22Rv1 (cell line): ENCODE measurements at regions not wholly inside any gene's neighbourhood (a gene's known extent, or its start where the extent isn't known, plus 50 kb on each side); places are given as distances from the start of the nearest gene placed in this dataset.

ENCODE experiments used
- H3K27ac ChIP-seq: fragments of 450-650 bp; 2 replicates; pipeline ENCODE4 v1.5.1; 2017
- CTCF ChIP-seq: fragments of 450-650 bp; IDR thresholded peaks from 2 replicates; pipeline ENCODE4 v1.5.1; 2017; ENCODE audit warnings: mild to moderate bottlenecking
- ZFX ChIP-seq: fragments of 450-650 bp; IDR thresholded peaks from 2 replicates; pipeline ENCODE4 v1.6.1; 2017; ENCODE audit warnings: antibody characterized with exemption, borderline replicate concordance

- TF ChIP-seq CTCF (no peak), ZFX (no peak)
Measured at GRCh38 chr12:112656141-112656540, 135.4 kb upstream of the RPH3A start.

GRCh38 chr12:112664569-112664968 lies 127.0 kb upstream of the RPH3A start:
- H3K27ac ChIP-seq, result no peak overlapping the region
- TF ChIP-seq ZFX (no peak), CTCF (no peak)

More at GRCh38 chr12:112656141-112656540, 135.4 kb upstream of the RPH3A start:
- H3K27ac ChIP-seq, result no peak overlapping the region

- TF ChIP-seq CTCF, result no peak
- TF ChIP-seq ZFX, result no peak
Measured at GRCh38 chr12:112665958-112666357, 125.6 kb upstream of the RPH3A start.

GRCh38 chr12:112671564-112671963 lies 120.0 kb upstream of the RPH3A start:
- TF ChIP-seq ZFX, result no peak
- H3K27ac ChIP-seq, result no peak overlapping the region

More at GRCh38 chr12:112665958-112666357, 125.6 kb upstream of the RPH3A start:
- no peak overlapping the region for H3K27ac ChIP-seq

DNA sequence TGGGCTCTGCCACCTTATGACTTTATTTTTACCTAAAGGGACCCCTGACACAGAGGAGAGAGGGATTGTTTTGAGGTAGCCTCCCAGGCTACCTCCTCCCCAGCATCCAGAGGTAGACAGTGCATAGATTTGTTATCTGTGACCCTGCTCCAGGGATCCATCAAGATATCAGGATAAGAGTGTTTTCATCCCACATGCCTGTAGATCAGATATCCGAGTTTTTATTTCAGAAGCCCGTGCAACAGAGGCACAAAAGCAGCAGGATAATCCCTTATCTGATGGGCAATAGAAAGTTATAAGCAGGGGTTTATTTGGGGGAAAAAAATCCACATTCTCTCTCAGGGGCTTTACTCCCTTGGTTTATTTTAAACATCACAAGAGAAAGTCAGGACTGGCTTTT lies 117.0 kb upstream of the RPH3A start:
- TF ChIP-seq CTCF (no peak), ZFX (no peak)
- H3K27ac ChIP-seq, result no peak overlapping the region

- no peak overlapping the region for H3K27ac ChIP-seq
- no peak for TF ChIP-seq ZFX
- no peak for TF ChIP-seq CTCF
Measured at GRCh38 chr12:112676507-112676906, 115.0 kb upstream of the RPH3A start.

DNA sequence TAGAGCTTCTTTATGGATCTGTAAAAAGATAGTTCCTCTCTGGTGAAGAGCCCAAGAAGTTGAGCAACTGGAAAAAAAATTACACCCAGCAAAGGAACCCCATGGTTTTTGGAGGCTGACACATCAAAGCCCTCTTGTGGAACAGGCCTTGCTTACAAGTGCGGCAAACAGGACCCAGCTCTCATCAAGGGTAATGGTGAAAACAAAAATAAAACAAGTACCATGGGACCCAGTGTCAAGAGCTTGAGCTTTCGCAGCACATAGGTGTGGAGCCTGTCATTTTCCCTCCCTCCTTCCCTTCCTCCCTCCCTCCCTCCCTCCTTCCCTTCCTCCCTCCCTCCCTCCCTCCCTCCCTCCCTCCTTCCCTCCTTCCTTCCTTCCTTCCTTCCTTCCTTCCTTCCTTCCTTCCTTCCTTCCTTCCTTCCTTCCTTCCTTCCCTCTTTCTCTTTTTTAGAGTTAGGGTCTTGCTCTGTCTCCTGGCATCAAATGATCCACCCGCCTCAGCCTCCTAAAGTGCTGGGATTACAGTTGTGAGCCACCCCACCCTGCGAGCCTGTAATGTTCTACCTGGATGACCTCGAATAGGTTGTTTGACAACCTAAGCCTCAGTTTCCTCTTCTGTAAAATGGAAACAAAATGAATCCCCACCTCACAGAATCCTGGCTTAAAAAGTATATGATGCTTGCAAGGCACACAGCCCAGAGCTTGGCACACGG lies 114.3 kb upstream of the RPH3A start:
- no peak for TF ChIP-seq ZFX
- no peak for TF ChIP-seq CTCF

GRCh38 chr12:112680993-112681392 lies 110.6 kb upstream of the RPH3A start:
- no peak overlapping the region for H3K27ac ChIP-seq
- TF ChIP-seq ZFX (no peak), CTCF (no peak)

More for the DNA sequence above, 114.3 kb upstream of the RPH3A start:
- no peak overlapping the region for H3K27ac ChIP-seq
